Ramos (cell line): ENCODE measurements at regions not wholly inside any gene's neighbourhood (a gene's known extent, or its start where the extent isn't known, plus 50 kb on each side); places are given as distances from the start of the nearest gene placed in this dataset.
"Not testable (repeated sequence)": the region's sequence is repeated elsewhere in the genome, so short reads cannot be mapped to it uniquely, and the experiment has no call there.

ENCODE experiments used
- in situ Hi-C: fragments of 300-500 bp; cut with MboI; formaldehyde crosslinking; loops from one replicate; pipeline ENCODE4 v1.14.3; 2022; ENCODE audit warnings: low sequenced_read_pairs; ENCODE audit not compliant: unreplicated experiment

DNA sequence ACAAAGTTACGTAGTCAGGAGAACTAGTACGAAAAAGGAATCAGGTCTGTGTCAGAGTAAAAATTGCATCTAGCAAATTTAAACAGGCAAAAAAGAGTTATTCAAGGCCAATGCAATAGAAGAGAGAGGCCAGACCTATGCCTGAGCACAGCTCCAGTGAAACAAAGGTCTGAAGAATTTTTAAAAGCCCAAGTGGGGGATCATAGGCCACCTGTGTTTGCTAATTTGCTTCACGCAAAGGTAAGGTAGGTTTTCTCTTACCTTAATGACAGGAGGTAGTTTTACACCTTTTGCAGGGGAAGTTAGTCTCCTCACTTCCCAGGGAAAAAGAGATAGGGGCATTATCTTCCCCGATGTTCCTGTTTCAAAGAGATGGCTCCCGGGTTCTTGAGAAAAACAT, 448.6 kb upstream of the TECRL start:
- in situ Hi-C loops: no loop called here

DNA sequence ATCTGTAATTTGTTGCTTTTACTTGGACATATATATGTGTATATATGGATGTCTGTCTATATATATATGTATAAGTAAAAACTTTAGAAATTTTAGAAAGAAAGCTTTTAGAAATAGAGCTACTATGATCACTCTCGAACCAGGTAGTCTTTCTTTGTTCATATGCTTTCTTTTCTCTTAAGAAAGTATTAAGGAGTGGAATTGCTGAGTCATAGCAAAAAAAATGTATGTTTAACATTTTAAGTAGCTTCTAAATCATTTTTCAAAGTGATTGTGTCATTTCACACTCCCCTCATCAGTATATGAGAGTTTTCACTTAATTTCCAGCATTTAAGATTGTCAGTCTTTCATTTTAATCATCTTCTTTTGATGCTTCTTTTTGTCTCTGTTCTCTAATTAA, 447.9 kb upstream of the TECRL start:
- in situ Hi-C loops: no loop called here

DNA sequence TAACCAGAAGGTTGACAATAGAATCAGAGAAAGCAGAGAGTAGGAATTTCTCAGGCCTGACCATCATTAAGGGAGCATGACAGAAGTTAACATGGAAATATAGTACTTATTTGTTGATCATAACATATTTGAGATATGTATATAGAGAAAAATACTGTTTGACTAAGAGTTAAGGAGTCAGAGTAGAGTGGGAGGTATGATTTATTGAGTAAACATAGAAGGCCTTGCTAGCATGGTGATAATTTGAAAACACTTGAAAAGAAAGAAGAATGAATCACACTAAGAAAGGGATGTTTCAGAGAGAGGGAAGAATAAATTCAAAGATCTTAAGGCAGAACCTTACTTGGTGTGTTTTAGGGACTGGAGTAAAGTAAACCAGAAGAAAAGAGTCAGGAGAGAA, 437.2 kb upstream of the TECRL start:
- in situ Hi-C loops: no loop called here

DNA sequence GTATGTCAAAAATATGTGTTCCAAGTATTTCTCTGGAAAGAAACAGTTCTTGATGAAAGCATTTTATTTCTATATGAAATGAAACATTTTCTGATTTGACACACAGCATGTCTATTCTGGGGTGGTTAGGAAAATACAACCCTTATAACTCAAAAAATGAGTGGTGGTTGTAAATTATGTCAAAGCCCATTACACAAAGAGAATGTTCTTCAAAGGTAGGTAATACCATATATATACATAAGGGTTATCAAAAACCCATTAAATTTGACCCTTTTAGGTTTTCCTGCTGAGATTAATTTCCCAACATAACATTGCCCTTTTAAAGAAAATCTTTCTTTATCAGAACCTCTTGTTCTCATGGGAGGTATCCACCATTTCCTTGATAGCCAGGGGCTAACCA, 420.5 kb upstream of the TECRL start:
- in situ Hi-C loops: no loop called here

DNA sequence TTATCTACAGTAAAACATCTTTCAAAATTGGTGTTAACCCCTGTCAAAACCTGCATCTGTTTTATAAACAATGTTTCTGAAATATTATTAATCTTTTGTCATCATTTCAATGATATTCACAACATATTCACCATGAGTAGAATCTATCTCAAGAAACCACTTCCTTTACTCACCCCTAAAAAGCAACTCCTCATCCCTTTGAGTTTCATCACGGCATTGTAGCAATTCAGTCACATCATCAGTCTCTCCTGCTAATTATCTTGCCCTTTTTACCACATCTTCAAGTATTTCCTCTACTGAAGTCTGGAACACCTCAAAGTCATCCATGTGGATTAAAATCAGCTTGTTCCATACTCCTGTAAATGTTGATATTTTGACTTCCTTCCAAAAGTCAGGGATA, 415.3 kb upstream of the TECRL start:
- in situ Hi-C loops: no loop called here

DNA sequence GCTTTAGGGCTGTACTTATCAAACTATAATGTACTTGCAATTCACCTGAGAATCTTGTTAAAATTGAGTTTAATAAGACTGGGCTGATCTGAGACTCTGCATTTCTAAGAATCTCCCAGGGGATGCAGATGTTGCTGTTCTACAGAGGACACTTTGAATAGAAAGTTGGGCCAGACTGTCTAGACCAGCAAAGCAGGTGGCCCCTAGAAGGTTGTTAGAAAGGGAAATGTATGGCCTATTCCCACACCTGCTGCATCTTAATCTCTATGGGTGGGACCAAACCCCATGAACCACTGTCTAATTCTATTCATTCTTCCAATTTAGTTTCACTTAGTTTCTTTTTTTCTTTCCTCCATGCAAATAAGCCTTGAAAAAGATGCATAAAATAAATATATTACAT, 413.2 kb upstream of the TECRL start:
- in situ Hi-C loops: no loop called here

DNA sequence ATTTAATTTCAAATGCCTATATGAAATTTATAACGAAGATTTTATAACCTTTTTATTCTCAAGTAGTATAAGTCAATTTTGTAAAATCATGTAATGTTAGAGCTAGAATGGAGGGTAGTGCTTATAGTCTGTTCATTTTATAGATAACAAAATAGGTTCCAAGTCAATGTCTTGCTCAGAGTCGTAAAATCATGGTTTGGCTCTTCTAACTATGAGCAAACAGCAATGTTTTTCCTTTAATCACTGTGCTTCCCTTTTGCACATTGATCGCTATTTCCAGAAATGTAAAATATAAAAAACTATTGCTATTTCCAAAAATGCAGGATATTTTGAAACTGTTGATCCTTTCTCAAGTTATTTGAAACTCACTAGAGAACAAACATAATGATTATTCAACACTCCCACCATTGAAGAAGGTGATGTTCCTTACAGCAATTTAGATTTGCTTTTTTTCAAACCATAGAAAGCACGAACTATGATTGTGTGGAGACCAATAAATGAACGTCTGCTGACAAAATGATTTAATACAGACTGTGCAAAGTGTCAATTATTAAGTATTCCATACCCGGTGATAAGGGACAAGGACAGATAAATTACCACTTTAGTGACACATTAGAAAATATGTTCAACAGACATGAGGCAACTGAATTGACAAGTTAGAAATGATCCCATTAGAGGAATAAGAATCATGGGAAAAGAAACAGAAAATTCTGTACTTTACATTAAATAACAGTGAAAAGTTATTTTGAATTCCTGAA, 412.1 kb upstream of the TECRL start:
- in situ Hi-C loops: no loop called here

DNA sequence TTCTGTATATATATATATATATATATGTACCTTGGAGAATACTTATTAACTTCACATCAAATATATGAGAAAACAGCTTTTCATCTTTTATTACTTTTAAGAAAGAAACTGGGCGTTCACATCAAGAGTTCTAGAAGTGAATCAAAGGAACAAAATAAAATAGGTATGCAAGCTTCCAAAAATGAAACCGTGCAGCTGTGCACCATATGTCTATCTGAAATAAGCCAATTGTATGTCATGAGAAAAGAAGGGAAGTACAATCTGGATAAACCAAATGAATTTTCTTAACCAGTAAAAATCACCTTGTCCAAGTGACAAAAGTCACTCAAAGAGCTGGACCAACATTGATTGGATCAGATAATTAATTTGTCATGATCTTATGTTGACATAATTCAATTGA, 405.4 kb upstream of the TECRL start:
- in situ Hi-C loops: no loop called here

DNA sequence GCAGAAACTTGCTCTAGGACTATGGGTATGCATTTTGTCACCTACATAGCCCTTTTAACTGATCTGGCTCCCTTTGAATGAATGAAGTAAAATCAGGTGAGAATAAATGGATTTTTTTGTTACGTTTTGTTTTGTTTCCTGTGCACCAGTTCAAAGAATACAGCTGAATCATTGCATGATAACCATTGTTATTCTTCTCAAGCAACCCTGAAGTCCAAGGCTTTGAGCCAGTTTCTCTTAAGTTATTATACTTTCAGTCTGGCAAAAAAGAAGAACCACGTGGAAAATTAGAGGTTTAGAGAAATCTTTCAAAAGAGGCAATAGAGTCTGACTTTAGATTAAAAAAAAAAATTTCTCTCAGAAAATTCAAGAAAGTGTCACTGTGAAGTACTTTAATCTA, 398.6 kb upstream of the TECRL start:
- in situ Hi-C loops: no loop called here

DNA sequence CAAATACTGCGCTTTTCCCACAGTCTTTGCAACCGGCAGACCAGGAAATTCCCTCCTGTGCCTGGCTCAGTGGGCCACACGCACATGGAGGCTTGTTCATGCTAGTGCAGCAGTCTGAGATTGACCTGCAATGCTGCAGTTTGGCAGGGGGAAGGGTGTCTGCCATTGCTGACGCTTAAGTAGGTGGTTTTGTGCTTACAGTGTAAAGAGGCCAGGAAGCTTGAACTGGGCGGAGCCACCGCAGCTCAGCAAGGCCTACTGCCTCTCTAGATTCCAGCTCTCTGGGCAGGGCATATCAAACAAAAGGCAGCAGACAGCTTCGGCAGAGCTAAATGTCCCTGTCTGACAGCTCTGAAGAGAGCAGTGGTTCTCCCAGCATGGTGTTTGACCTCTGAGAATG, 390.5 kb upstream of the TECRL start:
- in situ Hi-C loops: no loop called here

DNA sequence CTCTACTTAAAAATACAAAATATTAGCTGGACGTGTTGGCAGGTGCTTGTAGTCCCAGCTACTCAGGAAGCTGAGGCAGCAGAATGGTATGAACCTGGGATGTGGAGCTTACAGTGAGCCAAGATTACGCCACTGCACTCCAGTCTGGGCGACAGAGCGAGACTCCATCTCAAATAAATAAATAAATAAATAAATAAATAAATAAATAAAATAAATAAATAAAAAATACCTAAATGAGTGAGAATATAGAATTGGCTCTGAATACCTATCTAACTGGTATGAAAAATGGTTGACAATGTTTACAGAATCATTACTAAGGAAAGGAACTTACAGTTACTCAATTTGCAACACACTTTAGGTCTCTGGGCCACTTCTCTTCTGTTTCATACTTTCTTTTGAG, 389.6 kb upstream of the TECRL start:
- in situ Hi-C loops: not testable (repeated sequence)

DNA sequence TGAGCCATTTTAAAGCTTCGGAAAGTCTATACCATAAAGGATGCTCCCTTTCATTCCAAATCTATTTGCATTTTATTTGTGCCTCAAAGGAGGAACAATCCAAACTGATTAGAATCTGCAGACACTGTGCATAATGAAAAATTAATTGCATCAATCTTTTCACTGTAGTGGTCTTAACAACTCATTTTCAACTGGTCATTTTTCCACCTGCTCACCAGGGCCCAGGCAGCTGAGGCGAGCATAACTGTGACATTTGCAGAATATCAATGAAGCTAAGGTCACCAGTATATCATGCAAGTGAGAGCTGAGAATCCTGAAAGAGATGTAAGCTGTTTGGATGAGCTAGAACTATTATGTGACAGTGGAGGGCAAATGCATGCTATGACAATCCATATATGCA, 387.3 kb upstream of the TECRL start:
- in situ Hi-C loops: no loop called here

DNA sequence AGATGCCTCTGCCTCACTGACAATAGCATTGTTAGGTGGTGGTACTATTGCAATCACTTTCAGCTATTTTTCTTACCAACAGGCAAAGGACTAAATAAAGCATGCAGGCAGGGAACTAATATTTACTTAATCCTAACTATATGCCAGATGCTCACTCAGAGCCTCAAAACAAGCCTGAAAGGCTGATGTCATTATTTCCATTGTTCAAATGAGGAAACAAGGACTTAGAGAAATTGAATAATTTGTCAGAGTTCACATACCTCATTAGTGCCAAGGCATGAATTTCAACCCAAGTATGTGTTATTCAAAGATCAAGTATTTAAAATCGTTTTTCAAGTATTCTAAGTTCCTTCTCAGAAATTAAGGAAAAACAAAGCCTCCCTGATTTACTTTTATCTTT, 374.9 kb upstream of the TECRL start:
- in situ Hi-C loops: no loop called here

DNA sequence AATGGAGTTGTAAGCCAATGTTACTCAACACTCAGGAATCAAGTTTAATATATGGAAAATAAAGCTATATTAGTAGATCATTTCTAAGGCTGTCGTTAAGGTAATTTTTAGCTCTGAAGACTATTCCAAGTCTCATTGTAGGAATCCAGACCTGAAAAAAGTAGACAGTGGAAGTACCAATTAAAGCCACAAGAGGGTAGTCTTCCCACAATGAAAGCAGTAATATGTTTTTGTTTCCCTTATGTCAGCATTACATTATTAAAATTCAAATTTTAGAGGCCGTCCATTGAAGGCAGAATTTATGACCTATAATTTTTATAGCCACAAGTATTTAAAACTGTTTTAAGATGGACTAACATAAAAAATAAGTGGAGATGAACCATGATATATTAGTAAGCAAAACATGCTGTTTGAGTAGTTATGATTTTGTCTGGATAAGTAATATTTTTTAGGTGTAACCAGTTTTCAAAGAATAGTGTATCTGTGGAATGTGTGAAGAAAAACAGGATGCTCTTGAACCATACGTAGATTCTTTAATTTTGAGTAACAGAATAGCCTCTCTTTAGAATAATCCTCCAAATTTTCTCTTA, 372.6 kb upstream of the TECRL start:
- in situ Hi-C loops: no loop called here

DNA sequence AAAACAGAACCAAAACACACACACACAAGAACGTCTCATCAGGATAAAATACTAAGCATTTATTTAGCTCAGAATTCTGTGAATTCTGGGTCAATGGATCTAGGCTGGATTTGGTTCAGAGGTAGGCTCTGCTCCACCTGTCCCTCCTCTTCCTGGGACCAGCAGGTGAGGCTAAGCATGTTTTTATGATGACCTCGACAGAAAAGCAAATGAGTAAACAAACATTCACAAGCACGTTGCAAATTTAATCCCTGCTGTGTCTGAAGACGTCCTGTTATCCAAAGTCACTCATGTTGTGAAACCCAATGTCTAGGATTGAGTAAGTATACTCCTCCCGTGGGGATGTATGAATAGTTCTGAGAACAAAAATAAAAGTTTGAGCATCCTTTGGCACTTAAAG, 371.4 kb upstream of the TECRL start:
- in situ Hi-C loops: no loop called here

DNA sequence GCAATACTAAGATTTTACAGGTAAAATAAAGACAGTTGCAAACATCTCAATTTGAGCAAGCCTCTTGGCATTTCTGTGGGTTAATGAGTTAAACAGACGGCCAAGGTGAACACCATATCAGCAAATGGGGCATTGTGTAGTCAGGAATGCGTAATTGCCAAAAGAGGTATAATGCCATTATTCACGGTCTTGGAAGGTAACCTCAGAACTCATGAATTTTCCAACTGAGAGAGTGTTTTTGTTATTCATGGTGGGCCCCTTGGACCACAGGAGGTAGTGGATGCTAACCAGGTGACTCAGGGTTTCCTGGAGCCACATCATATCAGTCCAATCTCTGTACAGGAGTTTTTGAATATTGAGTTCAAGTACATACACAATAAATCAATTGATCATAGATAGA, 368.0 kb upstream of the TECRL start:
- in situ Hi-C loops: no loop called here

DNA sequence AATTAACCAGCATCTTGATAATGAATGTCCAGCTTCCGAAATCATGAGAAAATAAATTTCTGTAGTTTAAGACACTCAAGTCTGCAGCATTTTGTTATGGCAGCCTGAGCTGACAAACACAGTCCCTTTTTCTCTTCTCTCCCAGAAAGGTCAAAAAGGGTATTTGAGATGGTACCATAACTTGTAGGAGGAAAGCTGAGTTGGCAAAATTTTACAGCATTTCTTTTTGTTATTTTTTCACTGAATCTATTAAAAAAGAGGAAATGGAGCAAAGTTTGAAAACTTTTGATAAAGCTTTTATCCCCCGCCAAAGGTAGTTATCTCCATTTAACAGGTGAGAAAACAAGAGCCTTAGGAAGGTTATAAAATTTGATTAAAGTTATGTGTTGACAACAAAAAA, 367.6 kb upstream of the TECRL start:
- in situ Hi-C loops: no loop called here

DNA sequence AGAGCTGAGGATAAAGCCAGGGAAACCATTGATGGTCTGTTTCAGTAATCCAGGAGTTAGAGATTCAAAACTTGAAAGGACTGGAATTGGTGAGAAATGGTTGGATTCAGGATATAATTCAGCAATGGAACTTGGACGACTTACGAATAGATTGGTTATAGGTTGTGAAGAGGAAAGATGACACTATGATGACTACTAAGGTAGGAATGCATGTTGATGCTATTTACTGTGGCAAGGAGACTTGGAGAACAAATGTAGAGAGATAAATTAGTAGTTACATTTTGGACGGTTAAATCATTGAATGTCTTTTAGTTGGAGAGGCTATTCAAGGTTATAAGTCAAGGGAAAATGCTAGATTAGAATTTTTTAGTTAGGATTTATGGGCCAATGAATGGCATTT, 365.4 kb upstream of the TECRL start:
- in situ Hi-C loops: no loop called here

DNA sequence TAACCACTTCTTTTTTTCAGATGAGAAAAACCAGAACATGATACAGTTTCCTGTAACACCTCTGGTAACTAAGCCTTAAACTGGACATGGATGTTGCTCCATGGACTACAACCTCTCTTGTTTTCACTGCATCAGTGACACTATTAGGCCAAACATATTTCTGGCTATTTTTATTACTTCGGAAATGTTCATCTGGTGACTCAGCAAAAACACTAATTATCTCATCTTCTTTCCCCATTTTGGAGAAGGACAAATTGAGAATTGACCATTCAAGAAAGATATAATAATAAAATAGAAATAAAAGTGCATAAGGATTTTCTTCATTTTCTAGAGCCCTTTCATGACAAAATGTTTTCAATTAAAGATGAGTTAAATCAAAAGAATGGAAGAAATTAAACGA, 361.9 kb upstream of the TECRL start:
- in situ Hi-C loops: no loop called here

DNA sequence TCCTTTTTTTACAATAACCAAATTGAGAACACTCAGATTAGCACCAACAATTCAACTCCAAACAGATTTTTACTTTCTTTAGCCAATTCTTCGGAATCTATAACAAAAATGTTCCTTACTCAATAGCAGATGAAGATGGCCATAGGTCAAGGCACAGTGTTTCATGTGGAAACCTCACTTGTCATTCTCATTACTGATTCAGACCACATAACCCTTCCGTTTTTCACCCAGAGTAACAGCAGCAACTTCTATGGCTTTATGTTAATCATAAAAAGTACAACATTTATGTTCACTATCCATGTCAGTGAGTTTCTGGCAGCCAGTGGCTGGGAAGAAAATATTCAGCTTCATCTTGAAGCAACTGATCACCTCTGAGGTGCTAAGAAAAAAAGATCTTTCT, 358.3 kb upstream of the TECRL start:
- in situ Hi-C loops: no loop called here

DNA sequence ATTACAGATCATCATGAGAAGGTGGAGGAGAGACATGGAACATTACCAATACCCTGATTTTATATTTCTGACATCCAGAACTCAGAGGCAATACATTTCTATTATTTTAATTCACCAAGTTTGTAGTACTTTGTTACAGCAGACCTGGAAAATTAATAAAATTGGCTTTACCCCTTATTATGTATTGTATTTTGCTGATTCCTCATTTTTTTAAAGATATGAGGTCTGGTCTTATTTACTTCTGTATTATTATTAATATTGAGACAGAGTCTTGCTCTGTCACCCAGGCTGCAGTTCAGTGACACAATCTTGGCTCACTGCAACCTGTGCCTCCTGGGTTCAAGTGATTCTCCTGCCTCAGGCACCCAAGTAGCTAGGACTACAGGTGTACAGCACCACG, 357.3 kb upstream of the TECRL start:
- in situ Hi-C loops: no loop called here

DNA sequence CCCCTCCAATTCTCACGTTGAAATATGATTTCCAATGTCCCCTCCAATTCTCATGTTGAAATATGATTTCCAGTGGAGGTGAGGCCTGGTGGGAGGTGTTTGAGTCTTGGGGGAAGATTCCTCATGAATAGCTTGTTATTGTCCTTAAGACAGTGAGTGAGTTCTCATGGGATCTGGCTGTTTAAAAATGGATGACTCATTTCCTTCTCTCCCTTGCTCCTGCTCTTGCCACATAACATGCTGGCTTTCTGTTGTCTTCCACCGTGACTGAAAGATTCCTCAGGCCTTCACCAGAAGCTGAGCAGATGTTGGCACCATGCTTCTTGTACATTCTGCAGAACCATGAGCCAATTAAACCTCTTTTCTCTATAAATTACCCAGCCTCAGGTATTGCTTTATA, 346.8 kb upstream of the TECRL start:
- in situ Hi-C loops: no loop called here
